ENCODE measurements at regions not wholly inside any gene's neighbourhood (a gene's known extent, or its start where the extent isn't known, plus 50 kb on each side); places are given as distances from the start of the nearest gene placed in this dataset.
A peak's percentile ranks its signal among the peaks of the same experiment; 100 is the strongest.

DNA sequence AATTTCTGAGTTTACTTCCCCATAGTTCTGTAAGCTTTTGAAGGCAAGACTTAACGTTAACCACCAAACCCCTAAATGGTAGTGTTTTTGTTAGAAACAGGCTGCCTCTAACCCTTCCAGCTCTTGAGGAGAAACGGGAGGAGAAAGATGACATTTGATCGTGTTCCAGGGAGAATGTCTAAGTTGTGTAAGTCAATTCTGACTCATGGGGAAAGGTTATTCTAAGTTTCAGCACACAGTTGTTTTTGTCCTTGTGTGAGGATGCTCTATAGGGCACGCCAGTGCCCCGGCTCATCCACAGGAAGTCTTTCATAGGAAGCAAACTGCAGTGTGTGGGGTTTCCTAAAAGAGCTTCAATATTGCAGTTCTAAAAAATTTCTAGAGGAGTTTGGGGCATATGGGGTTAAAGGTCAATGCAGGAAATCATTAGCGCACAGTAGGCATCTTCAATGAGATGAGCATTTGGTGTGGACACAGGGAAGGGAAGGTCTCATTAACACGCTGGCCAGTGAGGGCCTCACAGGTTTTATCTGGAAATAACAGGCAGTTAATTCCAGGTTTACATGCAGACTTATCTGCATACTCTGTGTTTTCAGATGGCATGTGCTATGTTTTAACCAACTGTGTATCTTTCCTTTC, 638.2 kb upstream of the IGFBP3 start:
- no peak for DNase-seq

DNA sequence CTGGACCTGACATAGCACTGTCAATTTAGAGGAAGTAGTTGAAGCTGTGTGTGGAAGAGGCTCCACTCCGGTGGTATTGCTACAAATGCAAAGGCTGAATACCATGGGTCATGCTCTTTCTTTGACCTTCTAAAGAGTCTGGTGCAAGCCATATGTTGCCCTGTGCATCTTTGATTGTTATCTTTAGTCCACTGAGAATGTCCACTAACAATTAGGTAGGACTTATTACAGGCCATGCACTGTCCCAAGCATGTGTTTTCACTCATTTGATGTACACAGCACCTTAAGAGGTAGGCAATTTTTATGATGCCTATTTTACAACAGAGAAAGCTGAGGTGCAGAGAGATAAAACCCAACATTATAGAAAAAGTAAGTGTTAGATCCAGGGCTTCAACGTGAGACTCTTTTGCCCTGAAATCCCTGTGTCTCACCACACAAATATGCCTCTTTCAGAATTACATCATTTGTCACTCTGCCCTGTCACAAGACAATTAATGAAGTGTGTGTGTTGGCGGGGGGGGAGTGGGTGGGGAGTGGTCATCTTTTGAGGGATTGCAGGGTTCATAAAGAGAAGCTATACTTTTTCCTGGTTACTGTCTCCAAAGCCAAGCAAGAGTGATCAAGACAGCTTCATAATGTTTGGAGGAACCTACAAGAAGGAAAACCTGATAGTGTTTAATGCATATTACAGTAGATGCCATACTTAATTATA, 637.6 kb upstream of the IGFBP3 start:
- DNase-seq = no peak

DNA sequence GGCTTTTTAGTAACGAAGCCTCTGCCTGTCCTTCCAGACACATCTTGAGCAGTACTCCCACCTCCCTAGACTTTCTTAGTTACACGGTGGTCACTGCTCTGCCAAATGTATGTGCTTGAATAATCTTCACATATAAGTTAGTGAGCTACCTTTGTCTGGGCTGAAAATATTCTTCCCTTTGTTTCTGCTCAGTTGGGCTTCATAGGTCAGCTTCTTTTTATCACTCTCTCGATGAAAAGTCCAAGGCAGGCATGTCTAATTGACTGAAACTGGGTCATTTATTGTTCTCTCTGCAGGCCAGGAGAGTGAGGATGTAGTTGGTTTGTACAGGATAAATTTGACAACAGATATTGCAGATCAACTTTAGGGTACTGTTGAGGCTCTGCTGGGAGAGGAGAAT, 636.7 kb upstream of the IGFBP3 start:
- no peak for DNase-seq

DNA sequence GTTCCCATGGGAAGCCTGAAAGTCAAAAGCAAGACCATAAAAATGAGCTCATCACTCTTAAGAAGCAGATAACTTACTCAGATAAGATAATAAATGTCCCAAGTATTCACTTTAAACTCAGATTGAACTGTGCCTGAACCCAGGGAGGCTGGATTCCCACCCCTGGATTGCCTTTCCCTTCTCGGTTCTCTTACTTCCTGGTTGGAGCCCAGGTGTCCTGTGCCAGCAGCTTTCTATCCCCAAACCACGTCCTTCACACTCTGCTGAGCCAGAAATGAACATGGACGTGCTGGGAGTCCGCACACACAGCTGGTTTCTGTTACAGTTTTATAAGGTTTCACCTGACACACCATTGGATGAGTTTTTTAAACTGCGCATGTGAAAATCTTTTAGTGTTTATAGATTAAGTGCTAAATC, 636.2 kb upstream of the IGFBP3 start:
- peak; percentile 65 for DNase-seq

DNA sequence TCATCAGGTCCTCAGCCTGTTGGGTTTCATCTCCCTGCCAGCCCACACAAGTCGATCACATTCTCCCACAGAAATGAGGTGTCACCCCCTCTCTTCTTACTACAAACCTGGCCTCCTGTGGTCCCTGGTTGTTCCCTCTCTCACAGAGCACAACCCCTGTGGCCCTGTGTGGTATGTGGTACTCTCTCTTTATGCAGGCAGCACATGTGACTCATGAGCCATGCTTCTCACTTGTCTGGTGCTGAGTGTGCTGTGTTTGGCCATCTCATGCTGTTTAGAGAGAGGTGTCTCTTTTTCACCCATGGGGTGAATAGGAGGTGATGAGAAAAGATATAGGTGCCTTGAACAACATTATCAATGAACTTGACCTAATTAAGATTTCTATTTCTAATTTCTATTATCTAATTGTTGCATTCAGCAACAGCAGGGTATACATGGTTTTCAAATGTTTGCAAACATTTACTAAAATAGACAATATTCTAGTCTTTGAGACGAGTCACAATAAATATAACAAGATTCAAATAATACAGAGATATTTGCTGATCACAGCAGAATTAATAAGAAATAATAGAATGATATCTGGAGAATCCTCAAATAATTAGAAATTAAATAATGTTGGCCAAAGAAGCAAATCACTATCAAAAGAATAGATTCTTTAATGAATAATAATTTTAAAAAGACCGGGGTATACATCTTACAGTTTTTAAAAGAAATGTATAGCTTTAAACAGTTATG, 633.8 kb upstream of the IGFBP3 start:
- no peak for DNase-seq

DNA sequence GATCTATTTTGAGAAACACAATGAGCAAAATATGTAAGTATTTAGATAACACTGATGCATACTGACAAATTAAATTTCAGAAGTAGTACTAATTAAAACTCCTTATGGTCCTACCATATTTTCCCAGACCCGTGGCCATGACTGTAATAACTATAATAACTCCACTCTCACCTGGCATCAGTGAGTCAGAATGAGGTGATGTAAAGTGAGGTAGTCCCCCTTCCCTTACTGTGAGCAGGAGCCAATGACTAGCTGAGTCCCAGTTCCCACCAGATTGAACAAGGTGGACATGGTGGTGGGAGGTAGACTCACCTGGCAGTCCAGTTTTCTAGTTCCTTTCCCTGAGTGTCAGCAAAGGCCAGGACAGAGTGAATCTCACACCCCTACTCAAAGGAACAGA, 630.5 kb upstream of the IGFBP3 start:
- DNase-seq = no peak

GRCh38 chr7:46550864-46551263, 629.8 kb upstream of the IGFBP3 start:
- no peak for DNase-seq

GRCh38 chr7:46549892-46550639, 629.0 kb upstream of the IGFBP3 start:
- DNase-seq = no peak

- no peak for DNase-seq
These were observed 628.3 kb upstream of the IGFBP3 start for GRCh38 chr7:46549347-46549746.

GRCh38 chr7:46547044-46547443, 626.0 kb upstream of the IGFBP3 start:
- DNase-seq = no peak

- no peak for DNase-seq
These were observed 624.7 kb upstream of the IGFBP3 start for GRCh38 chr7:46545790-46546189.

GRCh38 chr7:46544396-46545008, 623.4 kb upstream of the IGFBP3 start:
- no peak for DNase-seq

DNA sequence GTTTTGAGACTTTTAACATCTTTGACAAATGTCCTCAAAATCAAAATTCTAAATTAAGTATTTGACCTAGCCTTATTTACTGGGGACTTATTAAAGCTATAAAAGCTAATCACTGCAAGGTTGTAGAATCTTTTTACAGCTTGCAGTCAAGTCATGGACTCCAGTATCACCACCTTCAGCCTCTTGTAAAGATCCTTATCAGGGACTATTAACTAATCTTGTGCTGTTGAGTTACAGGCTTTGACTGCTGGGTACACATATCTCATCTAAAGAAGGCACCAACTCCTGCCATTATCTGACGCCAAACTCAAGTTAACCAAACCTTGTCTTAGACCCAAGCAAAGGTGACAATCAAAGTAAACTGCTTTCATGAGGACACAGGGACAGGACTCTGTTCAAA, 621.0 kb upstream of the IGFBP3 start:
- DNase-seq = no peak

DNA sequence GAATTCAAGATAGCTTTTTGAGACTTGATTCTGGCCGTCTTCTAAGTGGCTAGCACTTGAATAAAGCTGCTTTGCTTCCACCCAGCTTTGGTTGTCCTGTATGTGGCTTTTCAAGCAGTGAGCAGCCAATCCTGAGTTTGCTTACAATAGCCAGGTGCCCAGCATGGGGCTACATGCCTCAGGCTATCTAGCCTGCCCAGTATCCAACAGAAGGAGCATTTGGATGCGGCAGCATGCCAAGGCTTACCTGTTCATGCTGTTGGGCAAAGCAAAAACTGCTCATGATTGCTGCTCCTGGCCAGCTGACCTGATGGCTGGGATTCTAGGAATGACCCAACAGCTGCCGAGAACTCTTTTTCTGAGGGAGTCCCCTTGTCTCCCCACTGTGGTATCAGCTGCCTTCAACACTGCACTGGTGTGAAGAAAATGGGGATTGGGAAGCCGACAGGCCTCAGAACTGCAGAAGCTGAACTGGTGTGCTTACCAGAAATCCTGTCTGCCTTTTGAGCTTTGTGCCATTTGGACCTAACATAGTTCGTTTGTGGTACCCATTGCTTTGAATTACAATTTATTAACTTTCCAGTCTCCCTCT, 618.9 kb upstream of the IGFBP3 start:
- DNase-seq = no peak

DNA sequence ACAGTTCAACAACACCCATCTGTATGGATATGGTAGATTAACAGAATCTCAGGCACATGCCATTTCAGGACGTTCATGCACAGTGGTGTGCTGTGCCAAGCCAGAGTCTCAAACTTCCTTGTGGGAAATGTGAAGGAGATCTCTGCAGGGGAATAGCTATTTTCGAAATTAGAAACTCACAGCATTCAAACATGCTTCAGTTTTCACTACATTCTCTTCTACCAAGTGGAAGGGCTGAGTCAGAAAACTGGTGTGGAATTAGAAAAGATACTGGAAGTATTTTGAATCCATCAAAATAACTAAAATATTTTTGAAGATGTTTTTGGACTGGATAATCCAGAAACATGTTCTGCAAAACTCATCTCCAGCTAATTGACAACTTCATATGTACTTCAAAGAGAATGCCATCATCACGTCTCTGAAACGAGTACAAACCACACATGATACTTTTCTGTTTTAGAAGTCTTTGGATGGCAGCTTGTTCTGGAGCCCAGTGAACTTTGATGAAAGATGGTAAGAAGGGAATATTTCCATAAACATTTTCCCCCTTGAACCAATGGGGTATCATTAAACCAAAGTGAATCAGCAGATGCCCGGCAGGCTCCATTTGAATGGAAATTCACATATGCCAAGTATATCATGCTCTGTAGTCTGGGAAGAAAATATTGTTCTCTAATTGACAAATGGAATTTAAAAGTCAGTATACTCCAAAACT, 616.3 kb upstream of the IGFBP3 start:
- DNase-seq = no peak

DNA sequence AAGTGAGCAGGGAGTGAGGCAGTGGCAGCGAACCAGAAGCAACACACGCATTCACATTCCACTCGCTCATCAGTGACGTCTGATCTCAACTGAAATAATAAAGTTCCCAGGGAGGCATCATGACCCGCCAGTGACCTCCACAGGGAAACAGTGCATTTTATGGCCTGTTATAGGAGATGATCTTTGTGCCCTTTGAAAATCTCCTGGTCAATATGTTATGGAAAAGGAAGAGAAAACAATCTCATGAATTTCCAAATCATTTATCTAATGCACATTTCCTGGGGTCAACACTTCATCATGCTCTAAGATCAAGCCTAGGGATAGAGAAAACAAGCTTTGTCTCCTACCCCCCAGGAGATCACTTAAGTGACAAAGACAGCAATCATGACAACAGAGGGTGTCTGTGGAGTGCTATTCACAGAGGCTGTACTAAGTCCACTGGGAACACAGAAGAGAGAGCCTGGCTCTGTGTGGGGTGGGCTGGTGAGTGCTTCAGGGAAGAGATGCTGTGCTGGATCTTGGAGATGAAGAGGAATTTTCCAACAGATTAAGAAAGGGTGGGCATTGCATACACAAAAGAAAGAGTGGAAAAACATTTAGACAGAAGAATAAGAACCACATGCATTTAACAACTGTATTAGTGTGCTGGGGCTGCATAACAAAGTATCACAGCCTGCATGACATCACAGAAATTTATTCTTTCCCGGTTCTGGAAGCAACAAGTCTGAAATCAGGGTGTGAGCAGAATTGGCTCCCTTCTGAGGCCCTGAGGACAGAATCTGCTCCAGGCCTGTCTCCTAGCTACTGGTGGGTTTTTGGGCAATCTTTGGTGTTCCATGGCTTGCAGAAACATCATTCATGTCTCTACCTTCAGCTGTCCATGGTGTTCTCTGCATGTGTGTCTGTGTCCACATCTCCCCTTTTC, 613.9 kb upstream of the IGFBP3 start:
- DNase-seq = no peak

GRCh38 chr7:46533946-46534345, 612.9 kb upstream of the IGFBP3 start:
- no peak for DNase-seq

DNA sequence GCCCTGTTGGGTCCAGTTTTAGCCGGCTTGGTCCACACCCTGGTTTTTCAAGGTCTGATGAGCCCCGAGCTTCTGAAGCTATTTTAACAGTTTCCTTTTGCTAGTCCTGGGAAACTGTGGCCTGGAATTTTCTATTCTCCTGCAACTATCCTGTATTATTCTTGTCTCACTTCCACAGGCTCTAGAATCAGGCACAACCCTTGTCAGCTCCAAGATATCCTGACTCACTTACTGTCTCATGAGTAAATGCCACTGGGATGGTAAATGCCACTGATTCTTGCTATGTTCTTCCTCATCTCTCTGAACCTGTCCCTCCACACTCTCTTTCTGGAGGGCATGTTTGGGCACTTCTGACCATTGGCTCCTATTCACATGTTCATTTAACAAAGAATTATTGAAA, 611.5 kb upstream of the IGFBP3 start:
- DNase-seq = no peak

DNA sequence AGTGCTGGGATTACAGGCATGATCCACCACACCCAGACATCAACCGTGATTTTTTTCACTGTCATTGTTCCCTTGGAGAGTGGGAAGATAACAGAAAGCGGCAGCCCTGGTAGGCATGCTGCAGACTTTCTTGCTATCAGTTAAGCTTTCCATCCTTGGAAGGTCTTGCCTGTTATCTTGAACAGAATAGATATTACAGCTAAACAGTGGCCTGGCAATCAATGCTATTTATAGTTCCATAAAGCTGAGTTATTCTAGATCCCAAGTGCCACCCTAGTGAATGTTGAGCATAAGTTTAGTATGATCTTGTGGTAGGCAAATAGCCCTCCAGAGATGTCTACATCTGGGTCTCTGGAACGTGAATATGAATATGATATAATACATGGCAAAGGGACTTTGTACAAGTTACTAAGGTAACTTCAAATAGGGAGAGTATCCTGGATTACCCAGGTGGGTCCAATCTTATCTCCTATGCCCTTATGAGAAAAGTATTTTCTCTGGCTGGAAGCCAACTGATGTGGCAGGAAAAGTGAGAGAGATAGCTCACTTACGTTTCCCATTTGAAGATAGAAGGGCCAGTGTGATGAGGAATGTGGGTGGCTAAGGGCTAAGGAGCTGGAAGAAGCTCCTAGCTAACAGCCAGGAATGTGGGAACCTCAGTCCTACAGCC, 609.1 kb upstream of the IGFBP3 start:
- DNase-seq = no peak

DNA sequence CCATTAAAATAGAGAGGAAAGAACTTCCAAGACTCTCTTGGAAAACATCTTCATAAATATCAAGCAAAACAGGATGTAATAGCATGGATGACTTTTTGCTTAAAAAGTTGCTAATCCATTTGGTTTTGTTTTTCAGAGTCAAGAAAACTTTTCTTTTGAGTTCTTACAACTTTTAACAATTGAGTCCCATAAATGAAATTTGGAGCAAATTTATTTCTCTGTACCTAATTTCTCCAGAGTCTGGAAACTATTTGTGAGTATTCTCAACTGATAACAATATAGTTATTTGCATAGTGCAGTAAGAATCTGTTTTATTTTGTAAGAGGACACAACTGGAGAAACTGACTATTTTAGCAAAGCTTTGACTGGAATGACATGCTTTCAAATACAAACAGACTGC, 606.3 kb upstream of the IGFBP3 start:
- no peak for DNase-seq
